HL-60/S4 treated with retinoic acid at 250 ng/mL for 4 days and 3 days (cell line): ENCODE measurements at regions not wholly inside any gene's neighbourhood (a gene's known extent, or its start where the extent isn't known, plus 50 kb on each side); places are given as distances from the start of the nearest gene placed in this dataset.

Experiments used
- in situ Hi-C: fragments of 300-500 bp; cut with MboI; formaldehyde crosslinking; loops from 2 replicates; pipeline ENCODE4 v1.7.0; 2022; ENCODE audit warnings: low sequenced_read_pairs

DNA sequence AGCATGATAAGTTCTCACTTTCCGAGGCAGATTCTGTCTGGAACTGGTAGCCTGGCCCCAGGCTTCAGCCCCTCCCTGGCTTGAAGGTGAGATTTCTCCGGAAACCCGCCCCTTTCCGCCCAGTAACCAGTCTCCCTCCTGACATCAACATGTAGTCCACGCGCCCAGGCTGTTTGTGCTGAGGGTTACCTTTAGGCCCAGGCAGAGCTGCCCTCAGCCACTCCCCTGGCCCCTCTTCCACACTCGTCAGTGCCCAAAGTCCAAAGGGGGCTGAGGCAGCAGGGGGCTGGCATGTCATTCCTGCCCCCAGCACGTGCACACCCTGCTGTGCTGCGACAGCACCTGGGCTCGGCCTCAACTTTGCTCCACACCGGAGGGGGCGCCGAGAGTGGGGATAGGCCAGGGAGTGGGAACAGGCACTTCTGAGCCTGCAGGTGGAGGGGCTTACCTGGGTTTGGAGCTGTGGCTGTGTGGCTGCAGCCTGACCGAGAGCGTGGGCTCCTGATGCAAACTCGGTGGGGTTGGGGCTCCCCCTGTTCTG lies 69.5 kb upstream of the ANK2 start:
- in situ Hi-C loops, result no loop called here

DNA sequence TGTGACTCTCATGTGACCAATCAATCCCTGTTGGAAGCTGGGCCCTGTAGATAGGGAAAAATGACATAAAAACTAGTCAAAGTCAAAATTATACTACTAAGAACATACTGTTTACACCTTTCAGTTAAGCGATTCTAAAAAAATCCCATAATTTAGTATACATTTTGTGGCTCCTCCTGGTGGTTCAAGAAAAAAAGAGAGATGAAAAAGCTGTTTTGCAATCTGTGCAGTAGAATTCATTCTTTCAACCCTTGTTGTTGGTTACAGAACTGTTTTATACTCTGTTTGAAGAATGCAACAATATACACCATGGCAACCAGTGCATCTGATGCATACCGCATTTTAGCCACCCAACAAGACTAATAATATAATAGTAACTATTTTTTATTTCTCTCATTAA lies 66.8 kb upstream of the ANK2 start:
- in situ Hi-C loops, result no loop called here

DNA sequence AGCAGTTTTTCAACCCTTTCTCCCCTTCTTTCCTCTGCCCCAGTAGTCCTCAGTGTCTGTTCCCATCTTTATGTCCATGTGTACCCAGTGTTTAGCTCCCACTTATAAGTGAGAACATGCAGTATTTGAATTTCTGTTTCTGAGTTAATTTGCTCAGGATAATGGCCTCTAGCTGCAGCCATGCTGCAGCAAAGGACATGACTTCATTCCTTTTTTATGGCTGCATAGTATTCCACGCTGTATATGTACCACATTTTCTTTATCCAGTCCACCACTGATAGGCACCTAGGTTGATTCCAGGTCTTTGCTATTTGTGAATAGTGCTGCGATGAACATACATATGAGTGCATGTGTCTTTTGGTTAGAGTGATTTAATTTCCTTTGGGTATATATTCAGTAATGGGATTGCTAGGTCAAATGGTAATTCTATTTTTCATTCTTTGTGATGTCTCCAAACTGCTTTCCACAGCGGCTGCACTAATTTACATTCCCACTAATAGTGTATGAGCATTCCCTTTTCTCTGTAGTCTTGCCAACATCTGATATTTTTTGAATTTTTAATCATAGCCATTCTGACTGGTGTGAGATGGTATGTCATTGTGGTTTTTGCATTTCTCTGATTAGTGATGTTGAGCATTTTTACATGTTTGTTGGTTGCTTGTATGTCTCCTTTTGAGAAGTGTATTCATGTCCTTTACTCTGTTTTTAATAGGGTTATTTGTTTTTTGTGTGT lies 54.6 kb upstream of the ANK2 start:
- in situ Hi-C loops, result no loop called here
